ENCODE measurements at regions not wholly inside any gene's neighbourhood (a gene's known extent, or its start where the extent isn't known, plus 50 kb on each side); places are given as distances from the start of the nearest gene placed in this dataset.
"Not testable (repeated sequence)": the region's sequence is repeated elsewhere in the genome, so short reads cannot be mapped to it uniquely, and the experiment has no call there.

GRCh38 chr13:79190932-79191331 is 215.1 kb downstream of the RBM26 start:
- no peak for DNase-seq (ENCODE audit: low read depth)

GRCh38 chr13:79187917-79188690 is 218.0 kb downstream of the RBM26 start:
- DNase-seq (ENCODE audit: low read depth): peak; percentile 0

- DNase-seq (ENCODE audit: low read depth): no peak
Observed at GRCh38 chr13:79185580-79185979, 220.5 kb downstream of the RBM26 start.

GRCh38 chr13:79183231-79183630 is 222.8 kb downstream of the RBM26 start:
- no peak for DNase-seq (ENCODE audit: low read depth)

- not testable (repeated sequence) for DNase-seq (ENCODE audit: low read depth)
Observed at GRCh38 chr13:79173691-79174090, 232.4 kb downstream of the RBM26 start.

GRCh38 chr13:79172924-79173323 is 233.1 kb downstream of the RBM26 start:
- not testable (repeated sequence) for DNase-seq (ENCODE audit: low read depth)

- no peak for DNase-seq (ENCODE audit: low read depth)
Observed at GRCh38 chr13:79171141-79172061, 234.7 kb downstream of the RBM26 start.

- no peak for DNase-seq (ENCODE audit: low read depth)
Observed at GRCh38 chr13:79160818-79161217, 245.2 kb downstream of the RBM26 start.

- no peak for DNase-seq (ENCODE audit: low read depth)
Observed at GRCh38 chr13:79155883-79156282, 250.2 kb downstream of the RBM26 start.

GRCh38 chr13:79149210-79149609 is 256.8 kb downstream of the RBM26 start:
- no peak for DNase-seq (ENCODE audit: low read depth)

- no peak for DNase-seq (ENCODE audit: low read depth)
Observed at GRCh38 chr13:79141082-79141481, 265.0 kb downstream of the RBM26 start.

- DNase-seq (ENCODE audit: low read depth): peak; percentile 51
Observed at GRCh38 chr13:79128158-79128557, 277.9 kb downstream of the RBM26 start.

GRCh38 chr13:79126706-79127105 is 279.3 kb downstream of the RBM26 start:
- DNase-seq (ENCODE audit: low read depth): no peak

- DNase-seq (ENCODE audit: low read depth): no peak
Observed at GRCh38 chr13:79124183-79124582, 281.9 kb downstream of the RBM26 start.

- DNase-seq (ENCODE audit: low read depth): no peak
Observed at GRCh38 chr13:79121286-79121685, 284.8 kb downstream of the RBM26 start.

GRCh38 chr13:79119578-79120107 is 286.4 kb downstream of the RBM26 start:
- no peak for DNase-seq (ENCODE audit: low read depth)

- no peak for DNase-seq (ENCODE audit: low read depth)
Observed at GRCh38 chr13:79112016-79112415, 294.0 kb downstream of the RBM26 start.

GRCh38 chr13:79108914-79109643 is 297.0 kb downstream of the RBM26 start:
- no peak for DNase-seq (ENCODE audit: low read depth)

GRCh38 chr13:79098596-79098995 is 307.5 kb downstream of the RBM26 start:
- no peak for DNase-seq (ENCODE audit: low read depth)

GRCh38 chr13:79097201-79097600 is 308.9 kb downstream of the RBM26 start:
- no peak for DNase-seq (ENCODE audit: low read depth)

GRCh38 chr13:79096099-79096498 is 310.0 kb downstream of the RBM26 start:
- no peak for DNase-seq (ENCODE audit: low read depth)
